HepG2 (cell line): ENCODE measurements at regions not wholly inside any gene's neighbourhood (a gene's known extent, or its start where the extent isn't known, plus 50 kb on each side); places are given as distances from the start of the nearest gene placed in this dataset.

Experiments used
- ATF5 ChIP-seq: sonication (generic); formaldehyde crosslinking; IDR thresholded peaks from 2 replicates; pipeline ENCODE4 v1.4.0; 2020; ENCODE audit warnings: mild to moderate bottlenecking, low read depth, missing genetic modification reagents
- CHD2 ChIP-seq: IDR thresholded peaks from 2 replicates; pipeline ENCODE4 v1.6.1; 2011; ENCODE audit warnings: low read depth, low read length, improper control_type of control experiment
- POLR2AphosphoS5 ChIP-seq: IDR thresholded peaks from 2 replicates; pipeline ENCODE4 v1.6.1; 2012; ENCODE audit warnings: low read depth, low read length
- TF ChIP-seq, protein P1 (sequence below): IDR thresholded peaks from 2 replicates; pipeline ENCODE4 v1.6.1; 2016; ENCODE audit warnings: low read depth, control low read depth

DNA sequence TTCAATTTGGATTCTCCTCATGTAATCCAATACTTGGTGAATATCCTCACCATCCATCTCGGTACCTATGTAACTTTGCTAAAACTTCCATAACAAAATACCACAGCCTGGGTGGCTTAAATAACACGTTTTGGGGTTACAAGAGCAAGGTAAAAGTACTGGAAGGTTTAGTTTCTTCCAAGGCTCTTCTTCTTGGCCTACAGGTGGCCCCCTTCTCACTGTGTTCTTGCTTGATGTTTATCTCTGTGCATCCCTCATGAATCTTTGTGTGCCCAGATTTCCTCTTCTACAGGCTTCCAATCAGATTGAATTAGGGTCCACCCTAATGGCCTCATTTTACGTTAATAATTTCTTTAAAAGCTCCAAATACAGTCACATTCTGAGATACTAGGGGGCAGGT lies 163.3 kb upstream of the HCRTR2 start:
- TF ChIP-seq, protein P1, sequence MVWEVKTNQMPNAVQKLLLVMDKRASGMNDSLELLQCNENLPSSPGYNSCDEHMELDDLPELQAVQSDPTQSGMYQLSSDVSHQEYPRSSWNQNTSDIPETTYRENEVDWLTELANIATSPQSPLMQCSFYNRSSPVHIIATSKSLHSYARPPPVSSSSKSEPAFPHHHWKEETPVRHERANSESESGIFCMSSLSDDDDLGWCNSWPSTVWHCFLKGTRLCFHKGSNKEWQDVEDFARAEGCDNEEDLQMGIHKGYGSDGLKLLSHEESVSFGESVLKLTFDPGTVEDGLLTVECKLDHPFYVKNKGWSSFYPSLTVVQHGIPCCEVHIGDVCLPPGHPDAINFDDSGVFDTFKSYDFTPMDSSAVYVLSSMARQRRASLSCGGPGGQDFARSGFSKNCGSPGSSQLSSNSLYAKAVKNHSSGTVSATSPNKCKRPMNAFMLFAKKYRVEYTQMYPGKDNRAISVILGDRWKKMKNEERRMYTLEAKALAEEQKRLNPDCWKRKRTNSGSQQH = no peak
- TF ChIP-seq ATF5 = no peak
- no peak for TF ChIP-seq CHD2
- TF ChIP-seq POLR2AphosphoS5 = no peak
